Adrenal gland (tissue), 9 donors: ENCODE measurements at regions not wholly inside any gene's neighbourhood (a gene's known extent, or its start where the extent isn't known, plus 50 kb on each side); places are given as distances from the start of the nearest gene placed in this dataset.
"Not testable (repeated sequence)": the region's sequence is repeated elsewhere in the genome, so short reads cannot be mapped to it uniquely, and the experiment has no call there.

Source experiments
- DNase-seq, 7 donors: peaks; one replicate each; pipeline ENCODE4 v3.0.0-alpha.2; 2019 to 2020
- H3K27ac ChIP-seq, 5 donors: fragments of 200-600 bp; sonication (generic) in 4 of 5; 1 replicate in 3 of 5; 2 replicates in 2 of 5; pipeline versions ENCODE4 v1.5.1 to v1.8.0; 2016 to 2020; ENCODE audit warnings: mild to moderate bottlenecking in 1 of 5
- H3K27me3 ChIP-seq: fragments of 200-600 bp; 2 replicates; pipeline ENCODE4 v1.8.0; 2021
- H3K36me3 ChIP-seq, 2 donors: fragments of 200-600 bp; replicated peaks in 1 of 2; 1 replicate in 1 of 2; 2 replicates in 1 of 2; pipeline versions ENCODE4 v1.5.1 to v1.8.0; 2018 to 2022
- H3K4me1 ChIP-seq, 2 donors: fragments of 200-600 bp; replicated peaks in 1 of 2; 1 replicate in 1 of 2; 2 replicates in 1 of 2; pipeline versions ENCODE4 v1.5.1 to v1.8.0; 2018 to 2021
- H3K4me3 ChIP-seq, 4 donors: fragments of 200-600 bp; sonication (generic) in 3 of 4; one replicate each; pipeline ENCODE4 v1.5.1; 2016 to 2018
- H3K9me3 ChIP-seq, 3 donors: fragments of 200-600 bp; sonication (generic) in 1 of 3; replicated peaks in 1 of 3; 1 replicate in 2 of 3; 2 replicates in 1 of 3; pipeline versions ENCODE4 v1.5.1 to v1.8.0; 2016 to 2021
- CTCF ChIP-seq, 6 experiments: fragments of 450-650 bp in 4 of 6; fragments of 200-600 bp in 2 of 6; sonication (generic) in 1 of 6; IDR thresholded peaks; 1 replicate in 5 of 6; 2 replicates in 1 of 6; pipeline versions ENCODE4 v1.5.1 to v1.8.0; 2016 to 2021; ENCODE audit warnings: antibody characterized with exemption in 6 of 6, mild to moderate bottlenecking in 2 of 6, moderate library complexity in 1 of 6
- POLR2A ChIP-seq, 2 donors: fragments of 450-650 bp; IDR thresholded peaks; one replicate each; pipeline ENCODE4 v1.6.1; 2017; ENCODE audit warnings: antibody characterized with exemption in 2 of 2, mild to moderate bottlenecking in 2 of 2, moderate library complexity in 1 of 2
- WGBS, 4 donors: extraction: QIAGEN DNeasy Blood & Tissue Kit in 2 of 4; methylation state at CpG; one replicate each; pipeline versions ENCODE4 v1.1.5 to v1.1.7; 2013 to 2017; 5-methylcytosine and 5-hydroxymethylcytosine counted together
- intact Hi-C, 2 donors: fragments of 100-400 bp; cut with DNase I; formaldehyde crosslinking; loops; one replicate each; pipeline versions ENCODE4 v1.14.1 to v1.15.0; 2022 to 2023
- donor health status: healthy with polysubstance abuse.
- donor health status: Bipolar disorder and iron deficiency.
- donor health status: DM: yes; HTN: yes; CAD: no.
- donor health status: DM: no; HTN: no; CAD: no.
- donor health status: DM: no; HTN: no; CAD: no.

- DNase-seq, result no peak
- TF ChIP-seq POLR2A (IDR thresholded peaks at IDR 0.05), result no peak
- TF ChIP-seq CTCF (IDR thresholded peaks at IDR 0.05), result no peak
- Histone ChIP-seq H3K27me3 (no peaks in the 10 kb centered on the region), H3K4me3 (no peak overlapping the region), H3K36me3 (no peaks in the 10 kb centered on the region), H3K4me1 (no peaks in the 10 kb centered on the region), H3K27ac (no peak overlapping the region), H3K9me3 (no peaks in the 10 kb centered on the region)
- intact Hi-C loops, result no loop called here
These were observed 814.6 kb upstream of the TMPRSS15 start for GRCh38 chr21:19218163-19218562.

GRCh38 chr21:19224090-19224489 lies 820.5 kb upstream of the TMPRSS15 start:
- H3K9me3 ChIP-seq, result no peaks in the 10 kb centered on the region
- no peak for DNase-seq
- intact Hi-C loops, result no loop called here
- no peaks in the 10 kb centered on the region for H3K27me3 ChIP-seq
- 83 to 91% (median 89%) methylated on average over 12 of the region's 12 CpGs for WGBS, 4 donors
- no peaks in the 10 kb centered on the region for H3K4me1 ChIP-seq
- H3K4me3 ChIP-seq, result no peak overlapping the region
- TF ChIP-seq CTCF (IDR thresholded peaks at IDR 0.05) (no peak), POLR2A (IDR thresholded peaks at IDR 0.05) (no peak)
- H3K36me3 ChIP-seq, result no peaks in the 10 kb centered on the region
- H3K27ac ChIP-seq, result no peak overlapping the region

- H3K27ac ChIP-seq, result no peak overlapping the region
- H3K36me3 ChIP-seq, result no peaks in the 10 kb centered on the region
- intact Hi-C loops, result no loop called here
- no peak overlapping the region for H3K4me3 ChIP-seq
- no peaks in the 10 kb centered on the region for H3K27me3 ChIP-seq
- 17 to 34% (median 25%) methylated on average over 1 of the region's 1 CpG for WGBS, 4 donors
- DNase-seq, result no peak
- no peaks in the 10 kb centered on the region for H3K4me1 ChIP-seq
- H3K9me3 ChIP-seq, result no peaks in the 10 kb centered on the region
- TF ChIP-seq POLR2A (IDR thresholded peaks at IDR 0.05) (no peak), CTCF (IDR thresholded peaks at IDR 0.05) (no peak)
These were observed 824.6 kb upstream of the TMPRSS15 start for GRCh38 chr21:19228226-19228625.

GRCh38 chr21:19233841-19234240 lies 830.3 kb upstream of the TMPRSS15 start:
- H3K36me3 ChIP-seq, H3K27ac ChIP-seq, H3K4me3 ChIP-seq, H3K9me3 ChIP-seq, intact Hi-C loops, H3K4me1 ChIP-seq, H3K27me3 ChIP-seq, DNase-seq: not testable (repeated sequence)
- WGBS, 4 donors, result 83 to 91% (median 90%) methylated on average over 12 of the region's 12 CpGs

- intact Hi-C loops, result no loop called here
- DNase-seq, result no peak
- Histone ChIP-seq H3K27ac (no peak overlapping the region), H3K36me3 (no peaks in the 10 kb centered on the region), H3K27me3 (no peaks in the 10 kb centered on the region), H3K4me1 (no peaks in the 10 kb centered on the region), H3K4me3 (no peak overlapping the region), H3K9me3 (no peaks in the 10 kb centered on the region)
- 77 to 82% (median 80%) methylated on average over 9 of the region's 9 CpGs for WGBS, 4 donors
- no peak for TF ChIP-seq CTCF (IDR thresholded peaks at IDR 0.05)
- no peak for TF ChIP-seq POLR2A (IDR thresholded peaks at IDR 0.05)
These were observed 832.6 kb upstream of the TMPRSS15 start for GRCh38 chr21:19236209-19236608.
